Choroid plexus epithelial cell (primary cell): ENCODE measurements at regions not wholly inside any gene's neighbourhood (a gene's known extent, or its start where the extent isn't known, plus 50 kb on each side); places are given as distances from the start of the nearest gene placed in this dataset.
"Not testable (repeated sequence)": the region's sequence is repeated elsewhere in the genome, so short reads cannot be mapped to it uniquely, and the experiment has no call there.

ENCODE experiments used
- DNase-seq: peaks from one replicate; pipeline ENCODE4 v3.0.0-alpha.2; 2010; ENCODE audit warnings: low read depth
- H3K4me3 ChIP-seq: 2 replicates; pipeline ENCODE4 v1.5.1; 2011; ENCODE audit warnings: low read depth, mild to moderate bottlenecking, control low read depth, low read length, moderate library complexity
- CTCF ChIP-seq: conservative IDR thresholded peaks from 2 replicates; pipeline ENCODE4 v1.5.1; 2011; ENCODE audit warnings: low read depth, mild to moderate bottlenecking, control low read depth, inconsistent platforms, low read length, moderate library complexity

GRCh38 chr4:78660559-78660958, 109.0 kb downstream of the ANXA3 start:
- no peak for TF ChIP-seq CTCF
- DNase-seq = peak; percentile 42
- H3K4me3 ChIP-seq = no peak overlapping the region

GRCh38 chr4:78661086-78661690, 109.6 kb downstream of the ANXA3 start:
- no peak for TF ChIP-seq CTCF
- H3K4me3 ChIP-seq = no peak overlapping the region
- DNase-seq = no peak

GRCh38 chr4:78661921-78662521, 110.5 kb downstream of the ANXA3 start:
- DNase-seq = peak; percentile 91
- no peak for TF ChIP-seq CTCF
- H3K4me3 ChIP-seq = no peak overlapping the region

GRCh38 chr4:78662658-78663057, 111.1 kb downstream of the ANXA3 start:
- H3K4me3 ChIP-seq = no peak overlapping the region
- no peak for DNase-seq
- TF ChIP-seq CTCF = no peak

- H3K4me3 ChIP-seq, DNase-seq: not testable (repeated sequence)
Observed at GRCh38 chr4:78664296-78664695, 111.9 kb upstream of the BMP2K start.

GRCh38 chr4:78665216-78665770, 110.9 kb upstream of the BMP2K start:
- no peak for DNase-seq
- no peak for TF ChIP-seq CTCF
- H3K4me3 ChIP-seq = no peak overlapping the region

GRCh38 chr4:78666830-78667258, 109.3 kb upstream of the BMP2K start:
- no peak for TF ChIP-seq CTCF
- DNase-seq = no peak
- no peak overlapping the region for H3K4me3 ChIP-seq
